Muscle of arm (tissue), 1 donor: ENCODE measurements at regions not wholly inside any gene's neighbourhood (a gene's known extent, or its start where the extent isn't known, plus 50 kb on each side); places are given as distances from the start of the nearest gene placed in this dataset.
"Not testable (repeated sequence)": the region's sequence is repeated elsewhere in the genome, so short reads cannot be mapped to it uniquely, and the experiment has no call there.

Source experiments
- DNase-seq: peaks from one replicate; pipeline ENCODE4 v3.0.0-alpha.2; 2013

GRCh38 chr11:109936661-109937180 is 156.5 kb upstream of the ZC3H12C start:
- DNase-seq, result no peak

DNA sequence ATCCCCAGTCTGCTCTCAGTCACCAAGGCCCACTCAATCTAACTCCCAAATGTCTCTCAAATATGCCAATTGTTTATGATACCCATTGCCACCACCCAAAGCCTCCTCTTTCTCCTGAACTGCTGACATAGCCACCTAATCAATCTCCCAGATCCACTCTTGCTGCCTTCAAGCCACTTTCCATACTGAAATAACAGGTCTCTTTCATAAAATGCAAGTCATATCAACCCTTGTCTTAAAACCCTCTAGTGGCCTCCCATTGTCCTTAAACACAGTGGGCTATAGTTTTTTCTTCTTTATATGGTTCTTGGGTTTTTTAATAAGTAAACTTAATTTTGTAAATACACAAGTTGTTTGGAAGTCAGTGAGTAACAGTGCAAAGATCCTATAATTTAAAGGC is 155.2 kb upstream of the ZC3H12C start:
- DNase-seq, result no peak

DNA sequence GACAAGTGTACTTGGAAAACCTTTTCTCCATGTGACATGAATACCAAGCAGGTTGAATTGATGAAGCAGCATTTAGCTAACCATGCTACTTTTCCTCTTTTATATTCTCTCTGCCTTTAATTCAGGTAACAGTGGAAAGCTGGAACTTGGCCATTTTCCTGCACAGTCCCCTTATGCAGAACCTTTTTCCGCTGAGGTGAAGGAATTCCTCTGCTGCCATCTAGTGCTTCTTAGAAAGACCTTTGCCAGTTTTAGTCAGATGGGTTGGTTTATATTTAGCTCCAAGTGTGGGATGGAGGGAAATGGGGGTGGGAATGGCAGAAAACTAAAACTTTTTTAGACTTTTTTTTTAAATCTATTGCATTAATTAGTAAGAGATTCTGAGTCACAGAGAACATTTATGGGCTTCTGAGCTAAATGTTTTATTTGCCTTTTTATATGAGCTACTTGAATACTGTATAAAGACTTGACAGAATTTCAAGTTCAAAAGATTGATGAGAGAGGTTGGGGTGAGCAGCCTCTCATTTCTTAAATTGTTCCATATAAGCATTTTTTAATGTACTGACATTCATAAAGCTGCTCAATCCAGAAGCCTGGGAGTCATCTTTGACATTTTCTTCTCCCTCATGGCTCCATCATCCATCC is 153.9 kb upstream of the ZC3H12C start:
- DNase-seq, result peak; percentile 71

DNA sequence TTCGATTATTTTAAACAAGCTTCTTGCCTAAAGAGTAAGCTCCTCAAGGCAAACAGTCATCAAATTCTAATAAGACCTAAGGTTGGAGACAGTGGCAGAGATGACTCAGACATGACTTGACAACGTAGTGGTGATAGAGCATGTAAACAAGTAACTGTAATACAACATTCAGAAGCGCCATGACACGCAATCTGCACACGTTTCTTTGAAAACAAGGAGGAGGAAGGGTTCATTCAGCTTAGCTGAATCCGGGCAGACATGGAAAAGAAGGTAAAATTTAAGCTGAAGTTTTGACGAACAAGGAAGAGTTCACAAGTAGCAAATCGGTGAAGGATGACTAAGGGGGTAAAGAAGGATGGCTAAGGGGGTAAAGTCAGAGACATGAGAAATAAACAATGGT is 152.4 kb upstream of the ZC3H12C start:
- DNase-seq, result no peak

DNA sequence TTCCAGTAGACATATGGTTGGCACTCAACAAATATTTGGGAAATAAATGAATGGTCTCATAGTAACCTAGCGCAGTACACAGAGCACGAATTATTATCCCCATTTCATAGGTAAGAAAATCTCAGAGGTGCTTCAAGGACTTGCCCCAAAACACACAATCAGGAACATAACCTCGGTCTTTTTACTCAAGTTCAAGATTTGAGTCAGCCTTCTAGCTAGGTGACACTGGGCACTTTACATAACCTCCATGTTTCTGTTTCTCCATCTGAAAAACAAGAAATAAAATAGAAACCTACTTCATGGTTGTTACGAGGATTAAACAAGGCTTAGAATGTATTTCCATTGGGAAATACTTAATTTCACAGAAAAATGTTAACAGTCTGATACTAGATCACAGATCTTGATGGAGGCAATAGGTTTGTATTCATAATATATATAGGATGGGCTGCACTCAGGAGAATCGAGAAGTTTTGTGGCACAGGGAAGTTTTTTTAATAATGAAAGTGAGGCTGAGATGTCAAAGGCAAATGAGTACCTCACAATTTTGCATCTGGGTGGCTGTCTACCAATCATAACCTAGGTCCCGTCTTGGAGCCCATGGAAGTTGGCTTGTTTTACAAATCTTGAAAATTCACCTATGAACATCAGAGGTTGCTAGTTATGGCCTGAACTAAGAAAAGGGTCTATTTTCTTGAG is 147.4 kb upstream of the ZC3H12C start:
- no peak for DNase-seq

DNA sequence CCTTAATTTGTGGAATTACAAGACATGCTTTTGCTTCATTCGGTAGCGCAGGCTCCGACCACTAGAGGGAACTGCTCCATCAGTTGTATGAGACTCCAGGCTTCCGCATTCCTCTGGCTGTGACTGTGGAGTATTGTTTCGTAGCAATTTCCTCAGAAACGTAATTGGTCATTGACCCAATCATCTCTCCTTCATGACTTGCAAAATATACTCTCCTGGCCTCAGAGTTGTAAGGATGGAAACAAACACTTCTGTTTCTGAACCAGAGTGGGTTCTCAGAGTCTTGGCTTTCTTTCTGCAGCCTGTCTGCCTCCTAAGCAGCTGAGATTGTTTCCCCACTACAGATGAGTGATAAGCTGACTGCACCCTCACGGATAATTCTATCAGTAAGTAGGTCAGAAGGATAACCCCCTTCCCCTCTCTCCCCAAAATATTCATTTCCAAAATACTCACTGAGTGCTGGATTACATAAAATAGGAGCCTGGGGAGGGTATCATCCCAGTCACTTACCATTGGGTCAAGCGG is 146.8 kb upstream of the ZC3H12C start:
- peak; percentile 88 for DNase-seq

- no peak for DNase-seq
These were observed 138.7 kb upstream of the ZC3H12C start for GRCh38 chr11:109954534-109954933.

- no peak for DNase-seq
These were observed 136.9 kb upstream of the ZC3H12C start for GRCh38 chr11:109956124-109956793.

DNA sequence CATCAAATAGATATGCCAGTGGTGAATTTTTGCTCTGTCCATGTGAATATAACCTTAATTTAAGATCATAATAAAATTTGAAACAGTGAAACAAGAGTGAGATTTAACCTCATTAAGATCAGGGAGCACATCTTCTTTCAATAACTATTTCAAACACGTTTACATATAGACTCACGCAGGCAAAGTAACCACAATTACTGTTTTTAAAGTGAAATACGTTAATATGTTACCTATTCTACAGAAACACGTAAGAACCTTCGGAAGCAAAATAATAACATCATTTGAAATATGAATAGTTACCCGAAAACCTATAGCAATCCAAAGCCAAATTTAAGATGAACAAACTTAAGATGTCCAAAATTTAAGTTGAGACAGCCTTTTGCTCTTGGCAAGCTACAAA is 136.2 kb upstream of the ZC3H12C start:
- DNase-seq, result no peak

DNA sequence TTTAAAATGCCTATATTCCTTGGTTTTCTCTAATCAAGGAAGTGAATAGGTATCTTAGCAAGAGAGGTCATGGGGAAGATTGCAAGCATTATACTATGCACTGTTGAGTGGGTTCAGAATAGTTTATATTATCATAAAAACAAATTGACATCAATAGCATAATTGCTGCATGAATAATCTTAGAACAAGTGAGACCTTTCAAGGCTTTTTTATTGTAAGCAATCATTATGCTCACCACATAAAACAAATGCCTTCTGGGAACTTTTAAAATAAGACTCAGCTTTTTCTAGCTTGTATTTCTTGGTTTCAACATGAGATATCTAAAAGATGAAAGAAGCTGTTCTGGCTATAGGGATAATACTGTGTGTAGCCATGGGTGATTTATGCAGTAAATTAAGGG is 135.6 kb upstream of the ZC3H12C start:
- no peak for DNase-seq

DNA sequence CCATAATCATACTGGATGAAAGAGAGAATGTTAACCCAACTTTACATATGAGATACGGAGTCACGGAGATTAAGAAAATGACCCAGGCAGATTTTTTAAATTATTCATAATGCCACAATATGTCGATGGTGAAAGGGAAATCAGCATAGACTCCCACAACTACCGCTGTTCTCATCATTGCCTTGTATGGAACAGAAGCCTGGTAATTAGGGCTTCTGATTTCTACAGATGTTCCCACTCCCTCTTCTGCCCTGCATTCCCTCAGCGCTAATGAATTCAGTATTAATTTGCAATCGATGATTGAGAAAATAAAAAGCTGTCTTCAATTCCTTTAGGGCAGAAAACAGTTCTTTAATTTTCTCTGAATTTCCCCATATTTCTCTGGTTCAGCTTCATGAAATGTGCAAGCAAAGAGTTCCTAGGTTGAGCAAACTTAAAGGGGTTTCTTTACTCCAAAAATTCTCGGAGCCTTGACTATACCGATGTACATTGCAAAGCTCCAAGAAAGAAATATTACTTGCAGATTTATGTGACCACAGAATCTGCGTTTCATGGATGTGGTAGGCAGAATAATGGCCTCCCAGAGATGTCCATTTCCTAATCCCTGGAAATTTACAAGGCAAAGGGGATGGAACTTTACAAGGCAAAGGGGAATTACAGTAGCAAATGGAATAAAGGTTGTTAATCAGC is 134.9 kb upstream of the ZC3H12C start:
- no peak for DNase-seq

GRCh38 chr11:109958821-109959166 is 134.4 kb upstream of the ZC3H12C start:
- no peak for DNase-seq

GRCh38 chr11:109960831-109961230 is 132.4 kb upstream of the ZC3H12C start:
- peak; percentile 48 for DNase-seq

DNA sequence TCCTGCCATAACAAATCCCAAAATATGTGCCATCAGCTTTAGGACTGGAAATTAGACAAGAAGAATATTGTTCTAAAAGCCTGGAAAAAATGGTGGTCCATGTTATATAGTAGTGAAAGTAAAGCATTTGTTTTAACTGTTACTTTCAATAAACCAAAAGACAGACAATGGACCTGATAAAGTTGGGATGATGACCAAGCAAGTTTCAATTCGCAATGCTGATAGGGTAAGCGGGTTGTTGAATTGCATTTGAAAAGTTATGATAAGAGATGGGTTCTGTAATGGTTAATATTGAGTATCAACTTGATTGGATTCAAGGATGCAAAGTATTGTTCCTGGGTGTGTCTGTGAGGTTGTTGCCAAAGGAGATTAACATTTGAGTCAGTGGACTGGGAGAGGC is 131.9 kb upstream of the ZC3H12C start:
- DNase-seq, result no peak

DNA sequence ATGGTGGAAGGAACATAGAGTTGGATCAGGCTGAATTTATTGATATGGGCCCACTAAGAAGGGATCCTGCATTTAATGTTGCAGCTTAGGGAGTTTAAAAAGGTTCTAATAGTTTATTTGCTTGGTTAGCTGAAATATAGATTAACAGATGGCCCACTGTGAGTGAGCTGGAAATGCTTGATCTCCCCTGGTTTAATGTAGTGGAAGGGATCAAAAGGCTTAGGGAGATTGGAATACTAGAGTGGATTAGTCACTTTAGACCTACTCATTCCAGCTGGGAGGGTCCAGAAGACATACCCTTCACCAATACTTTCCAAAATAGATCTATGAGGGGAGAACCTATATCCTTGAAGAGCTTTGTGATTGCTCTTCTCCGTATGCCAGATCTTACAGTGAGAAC is 130.1 kb upstream of the ZC3H12C start:
- no peak for DNase-seq

- no peak for DNase-seq
These were observed 128.7 kb upstream of the ZC3H12C start for GRCh38 chr11:109964487-109964886.

DNA sequence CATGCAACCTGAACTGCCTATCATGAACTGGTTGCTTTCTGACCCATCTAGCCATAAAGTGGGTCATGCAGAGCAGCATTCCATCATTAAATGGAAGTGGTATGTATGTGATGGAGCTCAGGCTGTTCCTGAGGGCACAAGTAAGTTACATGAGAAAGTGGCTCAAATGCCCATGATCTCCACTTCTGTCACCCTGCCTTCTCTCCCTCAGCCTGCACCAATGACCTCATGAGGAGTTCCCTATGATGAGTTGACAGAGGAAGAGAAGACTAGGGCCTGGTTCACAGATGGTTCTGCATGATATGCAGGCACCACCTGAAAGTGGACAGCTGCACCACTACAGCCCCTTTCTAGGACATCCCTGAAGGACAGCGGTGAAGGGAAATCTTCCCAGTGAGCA is 127.7 kb upstream of the ZC3H12C start:
- DNase-seq, result not testable (repeated sequence)

- DNase-seq, result not testable (repeated sequence)
These were observed 127.3 kb upstream of the ZC3H12C start for GRCh38 chr11:109965926-109966325.

GRCh38 chr11:109967136-109967535 is 126.1 kb upstream of the ZC3H12C start:
- not testable (repeated sequence) for DNase-seq

DNA sequence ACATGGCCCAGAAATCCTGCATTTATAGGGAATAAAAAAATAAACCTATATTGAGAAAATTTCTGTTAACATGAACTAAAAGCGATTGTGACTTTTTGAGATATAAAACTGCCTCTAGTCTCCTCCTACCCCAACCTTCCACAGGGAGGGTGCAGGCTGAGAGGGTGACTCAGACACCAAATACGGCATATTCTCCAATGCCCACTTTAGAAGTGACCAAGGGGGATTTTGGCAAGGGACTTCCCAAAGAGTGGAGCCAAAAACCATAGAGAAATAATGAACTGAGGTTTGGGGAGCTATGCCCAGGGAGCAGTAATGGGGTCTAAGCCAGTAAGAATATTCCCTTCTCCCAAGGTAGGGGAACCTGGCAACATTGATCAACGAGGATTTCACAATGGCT is 124.9 kb upstream of the ZC3H12C start:
- DNase-seq, result no peak

DNA sequence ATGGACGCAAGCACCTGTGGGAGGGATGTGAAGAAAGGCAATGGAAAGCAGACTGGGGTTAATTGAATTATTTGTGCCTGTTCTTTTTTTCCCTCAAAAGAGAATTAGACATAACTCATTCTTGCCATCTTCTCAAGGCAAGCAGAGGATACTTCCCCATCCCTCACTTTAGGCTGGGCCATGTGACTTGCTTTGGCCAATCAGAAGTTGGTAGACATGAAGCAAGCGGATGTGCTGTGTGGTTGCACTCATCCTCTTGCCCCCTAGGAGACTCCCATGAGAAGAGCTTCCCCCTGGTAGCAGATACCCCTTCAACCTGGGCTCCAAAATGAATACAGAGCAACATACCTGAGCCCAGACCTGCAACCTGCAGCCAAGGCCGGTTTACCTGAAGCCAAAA is 124.4 kb upstream of the ZC3H12C start:
- no peak for DNase-seq

GRCh38 chr11:109970516-109971183 is 122.5 kb upstream of the ZC3H12C start:
- DNase-seq, result no peak
